ENCODE measurements at regions not wholly inside any gene's neighbourhood (a gene's known extent, or its start where the extent isn't known, plus 50 kb on each side); places are given as distances from the start of the nearest gene placed in this dataset.

DNA sequence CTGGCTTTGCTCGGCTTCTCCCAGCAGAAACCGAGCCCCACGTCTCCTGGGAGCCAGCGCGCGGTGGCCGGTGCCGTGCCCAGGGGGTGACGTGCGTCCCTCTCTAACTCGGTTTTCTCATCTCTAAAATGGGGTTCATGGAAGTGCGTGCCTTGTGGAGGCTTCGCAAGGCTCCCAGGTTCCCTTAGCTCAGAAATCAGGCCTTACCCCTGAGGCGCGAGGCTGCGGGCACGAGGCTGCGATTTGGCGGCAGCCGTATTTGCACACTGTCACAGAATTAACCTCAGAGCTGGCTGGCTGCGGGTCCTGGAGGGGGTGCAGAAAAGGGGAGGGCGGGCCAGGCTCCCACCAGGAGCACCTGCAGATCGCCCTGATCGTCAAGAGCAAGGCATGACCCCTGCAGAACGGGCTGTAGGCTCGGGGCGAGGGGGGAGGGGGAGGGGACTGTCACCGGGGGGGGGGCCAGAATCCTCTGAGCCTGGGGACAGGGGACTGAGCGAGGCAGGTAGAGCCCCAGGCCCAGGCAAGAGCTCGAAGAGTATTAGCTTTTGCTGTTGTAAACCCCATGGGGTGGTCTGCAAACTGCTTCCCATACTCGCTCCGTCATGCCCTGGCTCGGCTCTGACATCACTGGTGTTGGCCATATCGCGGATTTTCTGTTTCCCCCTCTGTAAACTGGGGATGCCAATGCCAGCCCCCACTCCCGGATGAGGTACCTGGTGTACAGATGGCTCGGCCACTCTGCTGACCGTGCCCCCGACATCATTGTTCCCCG is 62.2 kb downstream of the CCNE1 start:
- no peak overlapping the region for H3K27ac Mint-ChIP-seq
- H3K4me1 Mint-ChIP-seq, result peaks cover 2% of the 10 kb centered on the region; the same call in 1 of the 2 replicates
- ATAC-seq (no peak), DNase-seq (ENCODE audit: low spot score) (no peak)
- peak overlapping the region; percentile 60 for H3K4me3 Mint-ChIP-seq
- H3K27me3 Mint-ChIP-seq (ENCODE audit: low read depth), result peaks cover 26% of the 10 kb centered on the region
- peaks cover 2% of the 10 kb centered on the region; the same call in 1 of the 2 replicates for H3K9me3 Mint-ChIP-seq
- H3K36me3 Mint-ChIP-seq, result no peaks in the 10 kb centered on the region
- ChIA-PET CTCF (interaction anchor here (0.7 to 7.8 kb wide), 16 partner anchors 9 to 212 kb away, joined by 3 to 141 read pairs (median 6); no protein-coding TSS in a partner anchor), POLR2A (no interaction called here)
- TF ChIP-seq GTF2I (CRISPR knock-in tag; conservative IDR thresholded peaks at IDR 0.05), result peak; percentile 94
- TF ChIP-seq, protein P1, sequence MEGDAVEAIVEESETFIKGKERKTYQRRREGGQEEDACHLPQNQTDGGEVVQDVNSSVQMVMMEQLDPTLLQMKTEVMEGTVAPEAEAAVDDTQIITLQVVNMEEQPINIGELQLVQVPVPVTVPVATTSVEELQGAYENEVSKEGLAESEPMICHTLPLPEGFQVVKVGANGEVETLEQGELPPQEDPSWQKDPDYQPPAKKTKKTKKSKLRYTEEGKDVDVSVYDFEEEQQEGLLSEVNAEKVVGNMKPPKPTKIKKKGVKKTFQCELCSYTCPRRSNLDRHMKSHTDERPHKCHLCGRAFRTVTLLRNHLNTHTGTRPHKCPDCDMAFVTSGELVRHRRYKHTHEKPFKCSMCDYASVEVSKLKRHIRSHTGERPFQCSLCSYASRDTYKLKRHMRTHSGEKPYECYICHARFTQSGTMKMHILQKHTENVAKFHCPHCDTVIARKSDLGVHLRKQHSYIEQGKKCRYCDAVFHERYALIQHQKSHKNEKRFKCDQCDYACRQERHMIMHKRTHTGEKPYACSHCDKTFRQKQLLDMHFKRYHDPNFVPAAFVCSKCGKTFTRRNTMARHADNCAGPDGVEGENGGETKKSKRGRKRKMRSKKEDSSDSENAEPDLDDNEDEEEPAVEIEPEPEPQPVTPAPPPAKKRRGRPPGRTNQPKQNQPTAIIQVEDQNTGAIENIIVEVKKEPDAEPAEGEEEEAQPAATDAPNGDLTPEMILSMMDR (IDR thresholded peaks at IDR 0.05), result peak; percentile 10
- TF ChIP-seq, protein P2, sequence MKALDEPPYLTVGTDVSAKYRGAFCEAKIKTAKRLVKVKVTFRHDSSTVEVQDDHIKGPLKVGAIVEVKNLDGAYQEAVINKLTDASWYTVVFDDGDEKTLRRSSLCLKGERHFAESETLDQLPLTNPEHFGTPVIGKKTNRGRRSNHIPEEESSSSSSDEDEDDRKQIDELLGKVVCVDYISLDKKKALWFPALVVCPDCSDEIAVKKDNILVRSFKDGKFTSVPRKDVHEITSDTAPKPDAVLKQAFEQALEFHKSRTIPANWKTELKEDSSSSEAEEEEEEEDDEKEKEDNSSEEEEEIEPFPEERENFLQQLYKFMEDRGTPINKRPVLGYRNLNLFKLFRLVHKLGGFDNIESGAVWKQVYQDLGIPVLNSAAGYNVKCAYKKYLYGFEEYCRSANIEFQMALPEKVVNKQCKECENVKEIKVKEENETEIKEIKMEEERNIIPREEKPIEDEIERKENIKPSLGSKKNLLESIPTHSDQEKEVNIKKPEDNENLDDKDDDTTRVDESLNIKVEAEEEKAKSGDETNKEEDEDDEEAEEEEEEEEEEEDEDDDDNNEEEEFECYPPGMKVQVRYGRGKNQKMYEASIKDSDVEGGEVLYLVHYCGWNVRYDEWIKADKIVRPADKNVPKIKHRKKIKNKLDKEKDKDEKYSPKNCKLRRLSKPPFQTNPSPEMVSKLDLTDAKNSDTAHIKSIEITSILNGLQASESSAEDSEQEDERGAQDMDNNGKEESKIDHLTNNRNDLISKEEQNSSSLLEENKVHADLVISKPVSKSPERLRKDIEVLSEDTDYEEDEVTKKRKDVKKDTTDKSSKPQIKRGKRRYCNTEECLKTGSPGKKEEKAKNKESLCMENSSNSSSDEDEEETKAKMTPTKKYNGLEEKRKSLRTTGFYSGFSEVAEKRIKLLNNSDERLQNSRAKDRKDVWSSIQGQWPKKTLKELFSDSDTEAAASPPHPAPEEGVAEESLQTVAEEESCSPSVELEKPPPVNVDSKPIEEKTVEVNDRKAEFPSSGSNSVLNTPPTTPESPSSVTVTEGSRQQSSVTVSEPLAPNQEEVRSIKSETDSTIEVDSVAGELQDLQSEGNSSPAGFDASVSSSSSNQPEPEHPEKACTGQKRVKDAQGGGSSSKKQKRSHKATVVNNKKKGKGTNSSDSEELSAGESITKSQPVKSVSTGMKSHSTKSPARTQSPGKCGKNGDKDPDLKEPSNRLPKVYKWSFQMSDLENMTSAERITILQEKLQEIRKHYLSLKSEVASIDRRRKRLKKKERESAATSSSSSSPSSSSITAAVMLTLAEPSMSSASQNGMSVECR (CRISPR knock-in tag; IDR thresholded peaks at IDR 0.05; ENCODE audit: borderline replicate concordance), result 0 out of 2 replicates have a peak, but pooled peaks have one; percentile 36
- no peak for TF ChIP-seq ZBTB21 (CRISPR knock-in tag; IDR thresholded peaks at IDR 0.05; ENCODE audit: borderline replicate concordance)
- TF ChIP-seq ATF1 (CRISPR knock-in tag; IDR thresholded peaks at IDR 0.05), result no peak
- no peak for TF ChIP-seq SP1 (CRISPR knock-in tag; conservative IDR thresholded peaks at IDR 0.05)
- TF ChIP-seq, protein P3, sequence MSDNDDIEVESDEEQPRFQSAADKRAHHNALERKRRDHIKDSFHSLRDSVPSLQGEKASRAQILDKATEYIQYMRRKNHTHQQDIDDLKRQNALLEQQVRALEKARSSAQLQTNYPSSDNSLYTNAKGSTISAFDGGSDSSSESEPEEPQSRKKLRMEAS (CRISPR knock-in tag; IDR thresholded peaks at IDR 0.05), result peak; percentile 70
- no peak for TF ChIP-seq JUN (CRISPR knock-in tag; IDR thresholded peaks at IDR 0.05)

DNA sequence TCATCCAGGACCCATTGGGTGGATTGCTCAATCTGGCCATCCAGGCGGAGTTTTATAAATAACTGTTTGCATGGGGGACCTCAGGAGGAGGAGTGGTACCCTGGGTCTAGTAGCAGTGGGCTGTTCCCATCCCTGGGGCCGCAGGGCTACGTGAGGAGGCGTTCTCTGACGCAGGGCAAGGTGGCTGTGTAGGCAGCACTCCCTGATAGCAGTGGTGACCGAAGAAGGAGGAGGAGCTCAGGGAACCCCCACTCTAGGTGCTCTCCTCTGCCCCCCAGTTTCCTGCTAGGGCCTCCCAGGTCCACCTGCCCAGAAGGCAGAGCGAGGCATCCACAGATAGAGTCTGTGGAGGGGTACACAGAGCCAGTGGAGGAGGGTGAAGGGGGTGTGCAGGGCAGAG is 64.1 kb downstream of the CCNE1 start:
- POLR2A ChIA-PET, result no interaction called here

More for the DNA sequence above, 64.1 kb downstream of the CCNE1 start:
- TF ChIP-seq, protein P1 (IDR thresholded peaks at IDR 0.05), result no peak
- TF ChIP-seq, protein P4, sequence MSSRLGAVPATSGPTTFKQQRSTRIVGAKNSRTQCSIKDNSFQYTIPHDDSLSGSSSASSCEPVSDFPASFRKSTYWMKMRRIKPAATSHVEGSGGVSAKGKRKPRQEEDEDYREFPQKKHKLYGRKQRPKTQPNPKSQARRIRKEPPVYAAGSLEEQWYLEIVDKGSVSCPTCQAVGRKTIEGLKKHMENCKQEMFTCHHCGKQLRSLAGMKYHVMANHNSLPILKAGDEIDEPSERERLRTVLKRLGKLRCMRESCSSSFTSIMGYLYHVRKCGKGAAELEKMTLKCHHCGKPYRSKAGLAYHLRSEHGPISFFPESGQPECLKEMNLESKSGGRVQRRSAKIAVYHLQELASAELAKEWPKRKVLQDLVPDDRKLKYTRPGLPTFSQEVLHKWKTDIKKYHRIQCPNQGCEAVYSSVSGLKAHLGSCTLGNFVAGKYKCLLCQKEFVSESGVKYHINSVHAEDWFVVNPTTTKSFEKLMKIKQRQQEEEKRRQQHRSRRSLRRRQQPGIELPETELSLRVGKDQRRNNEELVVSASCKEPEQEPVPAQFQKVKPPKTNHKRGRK (CRISPR knock-in tag; IDR thresholded peaks at IDR 0.05; ENCODE audit: borderline replicate concordance), result no peak
- TF ChIP-seq, protein P5, sequence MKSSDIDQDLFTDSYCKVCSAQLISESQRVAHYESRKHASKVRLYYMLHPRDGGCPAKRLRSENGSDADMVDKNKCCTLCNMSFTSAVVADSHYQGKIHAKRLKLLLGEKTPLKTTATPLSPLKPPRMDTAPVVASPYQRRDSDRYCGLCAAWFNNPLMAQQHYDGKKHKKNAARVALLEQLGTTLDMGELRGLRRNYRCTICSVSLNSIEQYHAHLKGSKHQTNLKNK (CRISPR knock-in tag; IDR thresholded peaks at IDR 0.05), result no peak
- TF ChIP-seq ZNF317 (CRISPR knock-in tag; IDR thresholded peaks at IDR 0.05; ENCODE audit: borderline replicate concordance, low read depth), result no peak
- TF ChIP-seq, protein P6, sequence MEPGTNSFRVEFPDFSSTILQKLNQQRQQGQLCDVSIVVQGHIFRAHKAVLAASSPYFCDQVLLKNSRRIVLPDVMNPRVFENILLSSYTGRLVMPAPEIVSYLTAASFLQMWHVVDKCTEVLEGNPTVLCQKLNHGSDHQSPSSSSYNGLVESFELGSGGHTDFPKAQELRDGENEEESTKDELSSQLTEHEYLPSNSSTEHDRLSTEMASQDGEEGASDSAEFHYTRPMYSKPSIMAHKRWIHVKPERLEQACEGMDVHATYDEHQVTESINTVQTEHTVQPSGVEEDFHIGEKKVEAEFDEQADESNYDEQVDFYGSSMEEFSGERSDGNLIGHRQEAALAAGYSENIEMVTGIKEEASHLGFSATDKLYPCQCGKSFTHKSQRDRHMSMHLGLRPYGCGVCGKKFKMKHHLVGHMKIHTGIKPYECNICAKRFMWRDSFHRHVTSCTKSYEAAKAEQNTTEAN (CRISPR knock-in tag; IDR thresholded peaks at IDR 0.05), result no peak
- no peak for DNase-seq (ENCODE audit: low spot score)
- ATAC-seq, result no peak
- Mint-ChIP-seq H3K9me3 (peaks cover 3% of the 10 kb centered on the region; the same call in 1 of the 2 replicates), H3K27ac (no peak overlapping the region), H3K4me3 (no peak overlapping the region), H3K27me3 (ENCODE audit: low read depth) (peaks cover 26% of the 10 kb centered on the region), H3K4me1 (peaks cover 2% of the 10 kb centered on the region; the same call in 1 of the 2 replicates), H3K36me3 (no peaks in the 10 kb centered on the region)
- CTCF ChIA-PET, result interaction anchor here (0.8 to 1.4 kb wide), 4 partner anchors 18 to 145 kb away, joined by 3 to 6 read pairs (median 4); no protein-coding TSS in a partner anchor

All from WTC11 (cell line).